Right lobe of liver (tissue), 6 donors: ENCODE measurements at regions not wholly inside any gene's neighbourhood (a gene's known extent, or its start where the extent isn't known, plus 50 kb on each side); places are given as distances from the start of the nearest gene placed in this dataset.

Experiments used
- ATAC-seq, 4 donors: fragments of 200-7000 bp; cut with Tn5 transposase; one replicate each; pipeline ENCODE4 v1.9.1; 2020; ENCODE audit warnings: mild to moderate bottlenecking in 4 of 4, moderate library complexity in 4 of 4
- DNase-seq, 3 donors: peaks; one replicate each; pipeline ENCODE4 v3.0.0-alpha.2; 2020
- H3K27ac ChIP-seq, 3 donors: fragments of 200-600 bp; one replicate each; pipeline ENCODE4 v1.8.0; 2022
- H3K27me3 ChIP-seq, 2 donors: fragments of 200-600 bp; one replicate each; pipeline ENCODE4 v1.8.0; 2022
- H3K36me3 ChIP-seq, 4 donors: fragments of 200-600 bp; sonication (generic) in 1 of 4; one replicate each; pipeline versions ENCODE4 v1.5.1 to v1.8.0; 2017 to 2022; ENCODE audit warnings: control low read depth in 1 of 4
- H3K4me1 ChIP-seq, 4 donors: fragments of 200-600 bp; sonication (generic) in 1 of 4; one replicate each; pipeline versions ENCODE4 v1.5.1 to v1.8.0; 2017 to 2022; ENCODE audit warnings: control low read depth in 1 of 4
- H3K4me3 ChIP-seq, 3 donors: fragments of 200-600 bp; one replicate each; pipeline ENCODE4 v1.8.0; 2022
- H3K9me3 ChIP-seq, 4 donors: fragments of 200-600 bp; sonication (generic) in 1 of 4; one replicate each; pipeline versions ENCODE4 v1.5.1 to v1.8.0; 2017 to 2022; ENCODE audit warnings: control low read depth in 1 of 4
- POLR2A ChIP-seq: fragments of 450-650 bp; IDR thresholded peaks from one replicate; pipeline ENCODE4 v1.6.1; 2017; ENCODE audit warnings: antibody characterized with exemption, mild to moderate bottlenecking
- WGBS: methylation state at CpG from one replicate; pipeline ENCODE4 v1.1.6; 2018; ENCODE audit warnings: low coverage, low lambda C conversion rate; ENCODE audit not compliant: insufficient coverage; ENCODE audit errors: missing lambda C conversion rate; 5-methylcytosine and 5-hydroxymethylcytosine counted together
- intact Hi-C, 2 donors: fragments of 100-400 bp; cut with DNase I; formaldehyde crosslinking; loops; one replicate each; pipeline versions ENCODE4 v1.11.2 to v1.14.1; 2022
- TF ChIP-seq, protein P1 (sequence below), 4 donors: fragments of 200-600 bp in 3 of 4; fragments of 450-650 bp in 1 of 4; IDR thresholded peaks; one replicate each; pipeline versions ENCODE4 v1.5.1 to v1.8.0; 2016 to 2022; ENCODE audit warnings: antibody characterized with exemption in 4 of 4, mild to moderate bottlenecking in 2 of 4
- donor health status: DM: no; HTN: yes; CAD: no.
- donor health status: DM: no; HTN: no; CAD: no.
- donor health status: DM: no; HTN: no; CAD: no.
- donor health status: DM: no; HTN: yes; CAD: no.
- donor health status: DM: no; HTN: yes; CAD: no.

DNA sequence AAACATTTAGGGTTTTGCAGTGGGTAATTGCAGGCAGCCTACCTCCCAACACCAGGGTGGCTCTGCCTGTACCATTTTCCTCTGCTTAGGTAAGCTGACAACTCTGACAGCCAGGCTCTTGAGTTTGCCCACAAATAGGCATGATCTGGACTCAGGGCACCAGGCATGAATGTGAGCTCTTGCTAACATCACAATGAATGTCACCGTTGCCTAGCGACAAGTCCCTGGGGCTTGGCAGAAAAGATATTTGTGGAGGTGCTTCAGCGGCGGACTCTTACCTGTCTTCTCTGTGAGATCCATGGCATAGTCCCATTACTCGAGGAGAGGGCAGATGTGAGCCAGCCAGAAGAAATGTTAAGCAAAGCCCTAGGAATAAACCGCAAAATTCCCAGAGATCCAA, 677.5 kb upstream of the TSPY4 start:
- no CpG with 5 or more reads among the region's 6 CpGs for WGBS
- no peaks in the 10 kb centered on the region for H3K27me3 ChIP-seq
- H3K36me3 ChIP-seq, result no peaks in the 10 kb centered on the region
- no peak overlapping the region for H3K4me3 ChIP-seq
- no peaks in the 10 kb centered on the region for H3K4me1 ChIP-seq
- intact Hi-C loops, result no loop called here
- DNase-seq (no peak), ATAC-seq (no peak)
- H3K9me3 ChIP-seq, result no peaks in the 10 kb centered on the region
- TF ChIP-seq, protein P1, sequence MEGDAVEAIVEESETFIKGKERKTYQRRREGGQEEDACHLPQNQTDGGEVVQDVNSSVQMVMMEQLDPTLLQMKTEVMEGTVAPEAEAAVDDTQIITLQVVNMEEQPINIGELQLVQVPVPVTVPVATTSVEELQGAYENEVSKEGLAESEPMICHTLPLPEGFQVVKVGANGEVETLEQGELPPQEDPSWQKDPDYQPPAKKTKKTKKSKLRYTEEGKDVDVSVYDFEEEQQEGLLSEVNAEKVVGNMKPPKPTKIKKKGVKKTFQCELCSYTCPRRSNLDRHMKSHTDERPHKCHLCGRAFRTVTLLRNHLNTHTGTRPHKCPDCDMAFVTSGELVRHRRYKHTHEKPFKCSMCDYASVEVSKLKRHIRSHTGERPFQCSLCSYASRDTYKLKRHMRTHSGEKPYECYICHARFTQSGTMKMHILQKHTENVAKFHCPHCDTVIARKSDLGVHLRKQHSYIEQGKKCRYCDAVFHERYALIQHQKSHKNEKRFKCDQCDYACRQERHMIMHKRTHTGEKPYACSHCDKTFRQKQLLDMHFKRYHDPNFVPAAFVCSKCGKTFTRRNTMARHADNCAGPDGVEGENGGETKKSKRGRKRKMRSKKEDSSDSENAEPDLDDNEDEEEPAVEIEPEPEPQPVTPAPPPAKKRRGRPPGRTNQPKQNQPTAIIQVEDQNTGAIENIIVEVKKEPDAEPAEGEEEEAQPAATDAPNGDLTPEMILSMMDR (IDR thresholded peaks at IDR 0.05), result no peak
- no peak for TF ChIP-seq POLR2A
- H3K27ac ChIP-seq, result no peak overlapping the region

DNA sequence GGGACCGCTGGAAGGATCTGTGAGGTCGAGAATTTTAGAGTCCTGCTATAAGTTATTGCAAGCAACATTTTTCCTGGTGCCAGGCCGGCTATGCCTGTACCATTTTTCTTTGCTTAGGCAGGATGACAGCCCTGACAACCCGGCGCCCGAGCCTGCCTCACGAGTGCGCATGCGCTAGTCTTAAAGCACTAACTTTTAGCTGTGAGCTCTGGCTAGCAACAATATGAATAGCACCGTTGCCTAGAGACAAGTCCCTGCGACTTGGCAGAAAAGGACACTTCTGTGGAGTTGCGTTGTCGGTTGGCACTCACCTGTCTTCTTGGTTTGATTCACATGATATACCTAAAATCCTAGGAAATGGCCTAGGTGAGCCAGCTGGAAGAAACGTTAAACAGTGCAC, 663.4 kb upstream of the TSPY4 start:
- TF ChIP-seq, protein P1 (IDR thresholded peaks at IDR 0.05), result no peak
- intact Hi-C loops, result no loop called here
- H3K27me3 ChIP-seq, result no peaks in the 10 kb centered on the region
- no peaks in the 10 kb centered on the region for H3K36me3 ChIP-seq
- no peak overlapping the region for H3K27ac ChIP-seq
- DNase-seq, result no peak
- no peak overlapping the region for H3K4me3 ChIP-seq
- no peaks in the 10 kb centered on the region for H3K9me3 ChIP-seq
- no peak for ATAC-seq
- no CpG with 5 or more reads among the region's 14 CpGs for WGBS
- no peaks in the 10 kb centered on the region for H3K4me1 ChIP-seq

DNA sequence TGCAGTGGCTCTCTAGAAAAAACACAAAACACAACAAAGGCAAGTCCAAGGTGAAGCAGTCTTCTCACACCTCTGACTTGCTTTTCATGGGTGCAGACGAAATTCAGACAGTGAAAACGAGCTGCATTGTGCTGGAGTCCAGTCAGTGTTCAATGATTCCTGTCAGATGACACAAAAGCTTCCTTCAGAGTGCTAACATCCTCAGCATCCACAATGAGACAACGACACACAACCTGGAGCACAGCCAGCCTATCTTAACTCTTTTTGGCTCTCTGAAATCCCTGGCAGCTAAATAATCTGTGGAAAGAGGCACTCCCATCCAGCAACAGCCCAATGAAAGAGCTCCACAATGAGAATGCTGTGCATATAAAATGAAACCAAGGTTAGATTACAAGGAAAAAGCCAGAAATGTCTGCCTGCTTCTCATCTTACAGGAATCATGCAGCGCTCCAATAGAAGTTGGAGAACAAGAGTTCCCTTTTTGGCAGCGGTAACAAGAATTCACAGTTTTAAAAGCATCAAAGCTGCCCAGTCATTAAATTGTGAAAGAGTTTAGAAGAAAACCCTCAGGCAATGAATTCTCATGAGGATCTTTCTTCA, 659.8 kb upstream of the TSPY4 start:
- Histone ChIP-seq H3K9me3 (no peaks in the 10 kb centered on the region), H3K4me1 (no peaks in the 10 kb centered on the region), H3K36me3 (no peaks in the 10 kb centered on the region), H3K4me3 (no peak overlapping the region), H3K27me3 (no peaks in the 10 kb centered on the region), H3K27ac (no peak overlapping the region)
- ATAC-seq (no peak), DNase-seq (no peak)
- TF ChIP-seq POLR2A, result no peak
- TF ChIP-seq, protein P1 (IDR thresholded peaks at IDR 0.05), result no peak
- intact Hi-C loops, result no loop called here
- WGBS, result no CpG with 5 or more reads among the region's 5 CpGs

DNA sequence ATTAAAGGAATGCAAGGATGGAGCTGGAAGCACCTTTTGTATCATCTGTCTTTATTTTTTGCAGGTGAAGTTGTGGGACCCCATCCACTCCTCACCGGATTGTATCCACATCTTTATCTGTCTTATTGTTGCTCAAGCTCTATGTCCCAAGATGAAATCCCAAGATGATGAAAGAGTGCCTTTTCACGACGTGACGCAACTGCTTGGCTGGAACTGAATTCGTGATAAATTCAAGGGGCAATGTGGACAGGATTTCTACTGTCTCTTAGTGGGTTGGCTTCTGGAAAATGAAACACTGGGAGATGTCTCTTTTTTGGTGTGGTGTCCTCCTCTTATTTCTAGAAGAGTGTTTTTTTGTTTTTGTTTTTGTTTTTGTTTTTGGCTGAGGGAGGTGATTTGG, 650.1 kb upstream of the TSPY4 start:
- intact Hi-C loops, result no loop called here
- H3K9me3 ChIP-seq, result no peaks in the 10 kb centered on the region
- no peaks in the 10 kb centered on the region for H3K27me3 ChIP-seq
- WGBS, result no CpG with 5 or more reads among the region's 5 CpGs
- no peak for ATAC-seq
- TF ChIP-seq POLR2A, result no peak
- TF ChIP-seq, protein P1 (IDR thresholded peaks at IDR 0.05), result no peak
- no peaks in the 10 kb centered on the region for H3K4me1 ChIP-seq
- no peak overlapping the region for H3K27ac ChIP-seq
- H3K36me3 ChIP-seq, result no peaks in the 10 kb centered on the region
- no peak overlapping the region for H3K4me3 ChIP-seq
- no peak for DNase-seq
